H9 (cell line): ENCODE measurements at regions not wholly inside any gene's neighbourhood (a gene's known extent, or its start where the extent isn't known, plus 50 kb on each side); places are given as distances from the start of the nearest gene placed in this dataset.

ENCODE experiments used
- DNase-seq: peaks from one replicate; pipeline ENCODE4 v3.0.0-alpha.2; 2017
- H2AFZ ChIP-seq: one replicate; pipeline ENCODE4 v1.6.1; 2013; ENCODE audit warnings: mild to moderate bottlenecking, low read length, control low read depth, moderate library complexity
- H2AK5ac ChIP-seq: 2 replicates; pipeline ENCODE4 v1.6.1; 2013; ENCODE audit warnings: low read length, control low read depth, mixed read lengths; ENCODE audit not compliant: insufficient read length
- H2BK120ac ChIP-seq: one replicate; pipeline ENCODE4 v1.6.1; 2013; ENCODE audit warnings: low read depth, mild to moderate bottlenecking, low read length, control low read depth, inconsistent platforms; ENCODE audit not compliant: poor library complexity, severe bottlenecking
- H2BK12ac ChIP-seq: 2 replicates; pipeline ENCODE4 v1.6.1; 2013; ENCODE audit warnings: low read length, control low read depth, mixed read lengths, low read depth; ENCODE audit not compliant: insufficient read length
- H2BK15ac ChIP-seq: 2 replicates; pipeline ENCODE4 v1.6.1; 2013; ENCODE audit warnings: low read depth, low read length, control low read depth
- H2BK20ac ChIP-seq: one replicate; pipeline ENCODE4 v1.6.1; 2013; ENCODE audit warnings: low read depth, mild to moderate bottlenecking, low read length, control low read depth, inconsistent platforms; ENCODE audit not compliant: poor library complexity, severe bottlenecking
- H2BK5ac ChIP-seq: 2 replicates; pipeline ENCODE4 v1.6.1; 2013; ENCODE audit warnings: low read length, control low read depth, mixed read lengths; ENCODE audit not compliant: insufficient read length
- H3K14ac ChIP-seq: 2 replicates; pipeline ENCODE4 v1.6.1; 2013; ENCODE audit warnings: low read length, control low read depth; ENCODE audit not compliant: insufficient read depth
- H3K18ac ChIP-seq: 2 replicates; pipeline ENCODE4 v1.6.1; 2013; ENCODE audit warnings: low read depth, mild to moderate bottlenecking, mixed read lengths, low read length, control low read depth; ENCODE audit not compliant: insufficient read length
- H3K23ac ChIP-seq: 2 replicates; pipeline ENCODE4 v1.6.1; 2013; ENCODE audit warnings: low read length, control low read depth, mixed read lengths, low read depth; ENCODE audit not compliant: insufficient read length
- H3K23me2 ChIP-seq: 2 replicates; pipeline ENCODE4 v1.6.1; 2013; ENCODE audit warnings: low read depth, mild to moderate bottlenecking, mixed read lengths, low read length, control low read depth; ENCODE audit not compliant: insufficient read length, poor library complexity, severe bottlenecking
- H3K27ac ChIP-seq: 2 replicates; pipeline ENCODE4 v1.5.1; 2013; ENCODE audit warnings: low read length, control low read depth, mixed read lengths, low read depth; ENCODE audit not compliant: insufficient read length
- H3K27me3 ChIP-seq: 2 replicates; pipeline ENCODE4 v1.6.1; 2013; ENCODE audit warnings: low read length, control low read depth, inconsistent platforms; ENCODE audit not compliant: insufficient read depth
- H3K4ac ChIP-seq: 2 replicates; pipeline ENCODE4 v1.6.1; 2013; ENCODE audit warnings: low read depth, mild to moderate bottlenecking, control low read depth, inconsistent platforms, low read length, moderate library complexity
- H3K4me1 ChIP-seq: 2 replicates; pipeline ENCODE4 v1.6.1; 2013; ENCODE audit warnings: low read length, control low read depth, inconsistent platforms; ENCODE audit not compliant: insufficient read depth
- H3K4me2 ChIP-seq: 2 replicates; pipeline ENCODE4 v1.6.1; 2013; ENCODE audit warnings: low read length, control low read depth, mixed read lengths; ENCODE audit not compliant: insufficient read length, insufficient read depth
- H3K56ac ChIP-seq: 2 replicates; pipeline ENCODE4 v1.6.1; 2013; ENCODE audit warnings: low read depth, mild to moderate bottlenecking, mixed read lengths, low read length, control low read depth; ENCODE audit not compliant: insufficient read length
- H3K79me1 ChIP-seq: 2 replicates; pipeline ENCODE4 v1.6.1; 2013; ENCODE audit warnings: low read depth, mild to moderate bottlenecking, moderate library complexity, low read length, control low read depth, inconsistent platforms; ENCODE audit not compliant: insufficient read depth, poor library complexity, severe bottlenecking
- H3K79me2 ChIP-seq: 2 replicates; pipeline ENCODE4 v1.6.1; 2013; ENCODE audit warnings: low read length, control low read depth, inconsistent platforms; ENCODE audit not compliant: insufficient read depth
- H3K9ac ChIP-seq: 2 replicates; pipeline ENCODE4 v1.6.1; 2013; ENCODE audit warnings: low read length, control low read depth, mixed read lengths; ENCODE audit not compliant: insufficient read length; ENCODE audit errors: extremely low read depth
- H3K9me3 ChIP-seq: one replicate; pipeline ENCODE4 v1.6.1; 2013; ENCODE audit warnings: low read depth, low read length, inconsistent platforms; ENCODE audit not compliant: control insufficient read depth
- H3T11ph ChIP-seq: one replicate; pipeline ENCODE4 v1.6.1; 2013; ENCODE audit warnings: mild to moderate bottlenecking, low read length, control low read depth, inconsistent platforms
- H4K20me1 ChIP-seq: one replicate; pipeline ENCODE4 v1.6.1; 2013; ENCODE audit not compliant: control insufficient read depth, insufficient read length, insufficient read depth
- H4K5ac ChIP-seq: 2 replicates; pipeline ENCODE4 v1.6.1; 2013; ENCODE audit warnings: low read depth, mild to moderate bottlenecking, mixed read lengths, low read length, control low read depth; ENCODE audit not compliant: insufficient read length
- H4K8ac ChIP-seq: replicated peaks from 2 replicates; pipeline ENCODE4 v1.6.1; 2013; ENCODE audit warnings: low read length, control low read depth, mixed read lengths, low read depth; ENCODE audit not compliant: insufficient read length
- H4K91ac ChIP-seq: 2 replicates; pipeline ENCODE4 v1.6.1; 2013; ENCODE audit warnings: low read depth, mild to moderate bottlenecking, moderate library complexity, mixed read lengths, low read length, control low read depth; ENCODE audit not compliant: insufficient read length
- H3K27ac Mint-ChIP-seq, 3 experiments: 2 replicates in 2 of 3; 3 replicates in 1 of 3; pipeline ENCODE4 v1.8.0; 2020 to 2021; ENCODE audit warnings: mixed read lengths in 3 of 3, mild to moderate bottlenecking in 1 of 3, moderate library complexity in 1 of 3
- H3K27me3 Mint-ChIP-seq: 2 replicates; pipeline ENCODE4 v1.8.0; 2021; ENCODE audit warnings: low read depth, mild to moderate bottlenecking, moderate library complexity, mixed read lengths
- H3K36me3 Mint-ChIP-seq, 3 experiments: 2 replicates in 2 of 3; 3 replicates in 1 of 3; pipeline ENCODE4 v1.8.0; 2020 to 2021; ENCODE audit warnings: low read depth in 3 of 3, mixed read lengths in 3 of 3; ENCODE audit not compliant: insufficient read depth in 1 of 3
- H3K4me1 Mint-ChIP-seq, 2 experiments: 2 replicates each; pipeline ENCODE4 v1.8.0; 2020; ENCODE audit warnings: mixed read lengths in 2 of 2
- H3K4me3 Mint-ChIP-seq, 2 experiments: 2 replicates in 1 of 2; 3 replicates in 1 of 2; pipeline ENCODE4 v1.8.0; 2020 to 2021; ENCODE audit warnings: mild to moderate bottlenecking in 2 of 2, mixed read lengths in 2 of 2, moderate library complexity in 1 of 2
- H3K9me3 Mint-ChIP-seq, 2 experiments: 2 replicates in 1 of 2; 3 replicates in 1 of 2; pipeline ENCODE4 v1.8.0; 2020; ENCODE audit warnings: mild to moderate bottlenecking in 2 of 2, mixed read lengths in 2 of 2, moderate library complexity in 1 of 2
- CTCF ChIP-seq: fragments of 200-600 bp; sonication (generic); conservative IDR thresholded peaks from 3 replicates; pipeline ENCODE4 v1.8.0; 2021; ENCODE audit warnings: antibody characterized with exemption, mild to moderate bottlenecking
- WGBS: extraction: QIAGEN DNeasy Blood & Tissue Kit; methylation state at CpG from one replicate; pipeline ENCODE4 v1.1.7; 2013; ENCODE audit warnings: missing lambda C conversion rate, low lambda C conversion rate, mixed read lengths; ENCODE audit not compliant: insufficient read length; ENCODE audit errors: extremely low coverage; 5-methylcytosine and 5-hydroxymethylcytosine counted together

DNA sequence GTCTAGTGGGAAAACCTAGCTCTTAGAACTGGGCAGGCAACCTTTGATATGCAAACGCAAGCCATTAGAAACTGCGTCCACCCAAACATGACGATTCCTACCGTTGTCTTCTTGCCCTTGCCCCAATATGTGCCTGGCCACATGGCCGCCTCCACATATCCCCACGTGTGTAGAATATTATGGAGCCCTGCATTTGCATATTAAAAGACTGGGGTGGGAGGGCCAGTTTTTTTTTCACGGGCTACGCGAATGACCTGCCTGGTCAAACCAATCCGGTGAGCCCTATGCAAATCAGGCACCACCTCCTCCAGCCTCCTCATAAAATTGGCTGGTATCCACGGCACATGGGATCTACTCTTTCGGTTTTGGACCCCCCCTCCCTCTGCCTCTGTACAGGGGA, 381.0 kb upstream of the RGMA start:
- TF ChIP-seq CTCF: no peak
- H4K20me1 ChIP-seq: no peaks in the 10 kb centered on the region
- no peak overlapping the region for H4K8ac ChIP-seq
- no peak overlapping the region for H2BK5ac ChIP-seq
- no peak overlapping the region for H2AK5ac ChIP-seq
- H3K79me1 ChIP-seq: no peaks in the 10 kb centered on the region
- H4K5ac ChIP-seq: no peak overlapping the region
- H3K79me2 ChIP-seq: no peaks in the 10 kb centered on the region
- no peak overlapping the region for H3K27ac ChIP-seq
- H2BK120ac ChIP-seq: no peak overlapping the region
- H3K18ac ChIP-seq: no peak overlapping the region
- H3K9ac ChIP-seq: no peak overlapping the region
- no peak overlapping the region for H2BK15ac ChIP-seq
- H3K27me3 ChIP-seq: no peaks in the 10 kb centered on the region
- Mint-ChIP-seq H3K4me3 (no peak overlapping the region), H3K9me3 (peaks cover 0 to 3% of the 10 kb centered on the region in 2 experiments; a peak in 3 of 5 replicates), H3K4me1 (peaks cover 42 to 53% of the 10 kb centered on the region in 2 experiments), H3K36me3 (peaks cover 0 to 4% (median 2%) of the 10 kb centered on the region in 3 experiments; a peak in 2 of 7 replicates), H3K27me3 (peaks cover 8% of the 10 kb centered on the region), H3K27ac (no peak overlapping the region)
- DNase-seq: peak; percentile 61
- H2AFZ ChIP-seq: no peak overlapping the region
- no CpG with 5 or more reads among the region's 12 CpGs for WGBS
- H3T11ph ChIP-seq: no peak overlapping the region
- no peak overlapping the region for H3K23ac ChIP-seq
- H3K4me1 ChIP-seq: peaks cover 6% of the 10 kb centered on the region; the same call in 1 of the 2 replicates
- H3K23me2 ChIP-seq: no peaks in the 10 kb centered on the region
- no peak overlapping the region for H3K4ac ChIP-seq
- no peak overlapping the region for H4K91ac ChIP-seq
- H3K9me3 ChIP-seq: no peaks in the 10 kb centered on the region
- no peak overlapping the region for H3K14ac ChIP-seq
- H3K56ac ChIP-seq: no peak overlapping the region
- H2BK20ac ChIP-seq: no peak overlapping the region
- H3K4me2 ChIP-seq: no peak overlapping the region
- H2BK12ac ChIP-seq: no peak overlapping the region
